HG03354 (cell line): ENCODE measurements at regions not wholly inside any gene's neighbourhood (a gene's known extent, or its start where the extent isn't known, plus 50 kb on each side); places are given as distances from the start of the nearest gene placed in this dataset.
A peak's percentile ranks its signal among the peaks of the same experiment; 100 is the strongest.

ENCODE experiments used
- ATAC-seq: cut with Tn5 transposase; IDR thresholded peaks from one replicate; pipeline ENCODE4 v1.9.1; 2021; ENCODE audit warnings: mild to moderate bottlenecking; ENCODE audit not compliant: unreplicated experiment, poor library complexity, severe bottlenecking

GRCh38 chr6:113735491-113735890 is 121.7 kb upstream of the MARCKS start:
- no peak for ATAC-seq

- ATAC-seq: no peak
Measured at GRCh38 chr6:113736978-113737377, 120.2 kb upstream of the MARCKS start.

- ATAC-seq: no peak
Measured at GRCh38 chr6:113739041-113739655, 118.0 kb upstream of the MARCKS start.

- no peak for ATAC-seq
Measured at GRCh38 chr6:113741651-113742050, 115.5 kb upstream of the MARCKS start.

- no peak for ATAC-seq
Measured at GRCh38 chr6:113742342-113742741, 114.8 kb upstream of the MARCKS start.

- no peak for ATAC-seq
Measured at GRCh38 chr6:113744861-113745260, 112.3 kb upstream of the MARCKS start.

GRCh38 chr6:113750151-113750855 is 106.8 kb upstream of the MARCKS start:
- ATAC-seq: no peak

- no peak for ATAC-seq
Measured at GRCh38 chr6:113754291-113754690, 102.9 kb upstream of the MARCKS start.

- peak; percentile 76 for ATAC-seq
Measured at GRCh38 chr6:113755449-113756289, 101.5 kb upstream of the MARCKS start.

- no peak for ATAC-seq
Measured at GRCh38 chr6:113756290-113756665, 100.9 kb upstream of the MARCKS start.

- ATAC-seq: no peak
Measured at GRCh38 chr6:113758214-113758613, 98.9 kb upstream of the MARCKS start.

GRCh38 chr6:113758826-113759574 is 98.1 kb upstream of the MARCKS start:
- ATAC-seq: no peak

GRCh38 chr6:113762641-113763040 is 94.5 kb upstream of the MARCKS start:
- no peak for ATAC-seq

- peak; percentile 4 for ATAC-seq
Measured at GRCh38 chr6:113763311-113763766, 93.8 kb upstream of the MARCKS start.

GRCh38 chr6:113763876-113764275 is 93.3 kb upstream of the MARCKS start:
- ATAC-seq: peak; percentile 58

GRCh38 chr6:113765909-113766308 is 91.2 kb upstream of the MARCKS start:
- ATAC-seq: no peak

GRCh38 chr6:113767985-113768384 is 89.2 kb upstream of the MARCKS start:
- ATAC-seq: no peak

GRCh38 chr6:113772961-113773360 is 84.2 kb upstream of the MARCKS start:
- no peak for ATAC-seq

- ATAC-seq: no peak
Measured at GRCh38 chr6:113774127-113774825, 82.9 kb upstream of the MARCKS start.
